Motor neuron (in vitro differentiated cells): ENCODE measurements at regions not wholly inside any gene's neighbourhood (a gene's known extent, or its start where the extent isn't known, plus 50 kb on each side); places are given as distances from the start of the nearest gene placed in this dataset.
A peak's percentile ranks its signal among the peaks of the same experiment; 100 is the strongest.

Experiments used
- ATAC-seq, 8 experiments: fragments of 200-7000 bp; cut with Tn5 transposase; replicated peaks in 6 of 8; 2 replicates each; pipeline ENCODE4 v1.8.0; 2021; ENCODE audit warnings: mild to moderate bottlenecking in 8 of 8, moderate library complexity in 8 of 8
- H3K27ac ChIP-seq, 2 donors: fragments of 250-450 bp; sonication (Bioruptor Pico); 2 replicates each; pipeline ENCODE4 v1.9.0; 2021; ENCODE audit warnings: antibody characterized with exemption in 2 of 2, mild to moderate bottlenecking in 2 of 2, moderate library complexity in 1 of 2
- H3K4me1 ChIP-seq, 2 donors: fragments of 250-450 bp; sonication (Bioruptor Pico); replicated peaks in 1 of 2; 2 replicates each; pipeline ENCODE4 v1.6.1; 2021; ENCODE audit warnings: antibody characterized with exemption in 2 of 2, mild to moderate bottlenecking in 2 of 2, moderate library complexity in 1 of 2
- H3K4me3 ChIP-seq, 5 donors: fragments of 250-450 bp; sonication (Bioruptor Pico); 2 replicates each; pipeline ENCODE4 v1.9.0; 2021; ENCODE audit warnings: antibody characterized with exemption in 5 of 5, mild to moderate bottlenecking in 5 of 5, moderate library complexity in 4 of 5
- WGBS, 10 experiments: fragments of 450-650 bp; shearing (Covaris generic); methylation state at CpG; one replicate each; pipeline ENCODE4 v1.0.0; 2022; 5-methylcytosine and 5-hydroxymethylcytosine counted together
- in situ Hi-C, 9 experiments: fragments of 400-800 bp; cut with MboI; loops; one replicate each; pipeline ENCODE4 v1.15.0; 2021; ENCODE audit warnings: low sequenced_read_pairs in 9 of 9, low pct_unique_long_range_greater_than_20kb in 2 of 9; ENCODE audit not compliant: unreplicated experiment in 9 of 9

DNA sequence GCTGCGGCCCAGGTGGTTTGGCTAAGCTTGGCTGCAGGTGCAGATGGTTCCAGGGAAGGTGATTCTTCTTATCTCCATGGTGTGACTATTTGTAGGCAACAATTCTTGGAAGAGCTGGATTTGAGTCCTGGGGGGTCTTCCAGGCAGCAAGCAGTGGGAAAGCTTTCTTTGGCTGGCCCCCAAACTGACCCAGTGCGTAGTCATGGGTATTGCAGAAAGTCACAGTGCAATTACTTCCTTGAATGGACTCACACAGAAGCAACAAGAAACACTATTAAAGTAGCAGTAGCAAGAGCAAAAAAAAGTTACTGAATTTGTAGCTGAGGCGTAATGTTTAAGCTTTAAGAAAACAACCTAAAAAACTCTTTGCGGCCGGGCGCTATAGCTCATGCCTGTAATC, 293.6 kb upstream of the ATP5MC3 start:
- H3K4me3 ChIP-seq = no peak overlapping the region
- WGBS, 10 experiments = 73 to 98% (median 93%) methylated on average over 2 to 5 of the region's 6 CpGs; no CpG with 5 or more reads in 4 of the 10 experiments
- H3K4me1 ChIP-seq = no peaks in the 10 kb centered on the region
- H3K27ac ChIP-seq = no peak overlapping the region
- in situ Hi-C loops = no loop called here
- ATAC-seq = no peak

- no peak overlapping the region for H3K27ac ChIP-seq
- H3K4me3 ChIP-seq = no peak overlapping the region
- in situ Hi-C loops = no loop called here
- 23 to 100% (median 71%) methylated on average over 1 to 7 of the region's 7 CpGs for WGBS, 10 experiments
- H3K4me1 ChIP-seq = peaks cover 5 to 7% of the 10 kb centered on the region in 2 donors
- no peak for ATAC-seq
Measured at GRCh38 chr2:175468431-175469098, 287.1 kb upstream of the ATP5MC3 start.

DNA sequence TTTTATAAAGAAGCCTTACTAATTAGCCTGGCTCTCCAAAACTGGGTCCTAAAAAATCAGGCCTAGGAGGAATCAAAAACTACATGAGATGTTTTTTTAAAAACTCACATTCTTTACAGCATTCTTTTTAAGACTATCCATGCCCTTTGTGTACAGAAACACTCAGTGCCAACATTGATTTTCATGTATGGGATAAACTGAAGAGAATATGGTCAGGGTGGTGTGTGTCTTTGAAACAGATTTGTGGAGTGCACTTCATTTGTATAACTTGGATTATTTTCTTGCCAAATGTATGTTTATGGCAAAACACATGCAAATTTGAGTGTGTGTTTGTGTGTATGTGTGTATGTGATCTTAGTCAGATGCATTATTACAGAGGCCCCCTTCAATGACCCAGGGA, 283.6 kb upstream of the ATP5MC3 start:
- ATAC-seq = no peak

GRCh38 chr2:175464311-175464670, 282.8 kb upstream of the ATP5MC3 start:
- Histone ChIP-seq H3K27ac (no peak overlapping the region), H3K4me1 (peaks cover 5 to 7% of the 10 kb centered on the region in 2 donors), H3K4me3 (no peak overlapping the region)
- no peak for ATAC-seq
- in situ Hi-C loops = no loop called here
- WGBS, 10 experiments = 68 to 100% (median 88%) methylated on average over 1 to 6 of the region's 7 CpGs; no CpG with 5 or more reads in 4 of the 10 experiments

More for the DNA sequence above, 283.6 kb upstream of the ATP5MC3 start:
- Histone ChIP-seq H3K4me3 (no peak overlapping the region), H3K27ac (no peak overlapping the region), H3K4me1 (peaks cover 5 to 7% of the 10 kb centered on the region in 2 donors)
- in situ Hi-C loops = no loop called here

DNA sequence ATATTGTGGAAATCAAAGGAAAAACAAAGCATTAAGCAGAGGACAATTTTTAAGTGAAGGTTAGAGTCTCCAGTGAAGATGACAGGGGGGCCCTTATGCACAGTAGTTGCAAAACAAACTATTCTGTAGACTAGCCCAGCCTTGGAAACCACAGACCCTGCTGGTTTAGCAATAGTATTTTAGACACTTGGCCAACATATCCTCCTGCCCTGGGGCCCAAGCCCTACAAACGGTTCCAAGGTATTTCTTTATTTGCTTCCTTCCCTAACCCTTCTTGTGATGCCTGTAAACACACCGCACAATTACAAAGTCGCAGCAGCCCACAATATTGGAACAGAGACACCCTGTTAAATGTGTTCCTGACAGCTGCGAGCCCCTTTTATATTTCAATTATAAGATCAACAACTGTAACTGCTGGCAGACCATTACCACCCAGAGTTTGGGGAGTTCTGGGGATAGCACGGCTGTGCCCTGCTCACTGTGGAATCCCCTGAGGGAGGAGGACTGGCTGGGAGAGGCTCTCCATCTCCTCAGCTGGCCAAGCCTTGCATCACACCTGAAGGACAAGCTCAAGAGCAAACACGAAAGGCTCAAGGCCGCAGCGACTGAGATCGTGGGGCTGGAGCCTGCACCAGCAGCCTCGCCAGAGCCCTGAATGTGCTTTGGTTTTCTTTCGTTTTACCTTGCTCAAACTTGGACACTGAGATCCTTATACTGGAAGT, 282.2 kb upstream of the ATP5MC3 start:
- Histone ChIP-seq H3K4me1 (peaks cover 6 to 8% of the 10 kb centered on the region in 2 donors), H3K4me3 (no peak overlapping the region), H3K27ac (no peak overlapping the region)
- peak in 1 of 8 experiments; percentile 85 for ATAC-seq
- 29 to 100% (median 84%) methylated on average over 1 to 10 of the region's 11 CpGs; no CpG with 5 or more reads in 1 of the 10 experiments for WGBS, 10 experiments
- in situ Hi-C loops = no loop called here

DNA sequence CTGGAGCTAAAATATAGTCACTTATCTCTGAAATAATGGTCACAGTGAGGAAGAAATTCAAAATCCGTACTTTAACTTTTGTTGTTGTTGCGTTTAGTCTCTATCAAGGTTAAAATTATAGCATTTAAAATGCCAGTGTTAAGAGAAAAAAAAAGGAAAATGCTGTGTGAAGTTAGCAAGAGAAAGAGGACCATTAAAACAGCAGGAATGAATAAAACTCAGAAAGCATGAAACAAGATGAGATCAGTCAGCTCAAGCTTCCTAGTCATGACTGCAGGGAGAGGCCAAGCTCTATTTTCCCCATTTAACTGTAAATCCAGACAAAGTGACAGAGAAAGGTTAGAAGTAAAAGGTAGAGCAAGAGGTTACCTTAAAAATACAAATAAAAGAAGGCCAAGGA, 281.7 kb upstream of the ATP5MC3 start:
- WGBS, 10 experiments = 18 to 95% (median 91%) methylated on average over 2 of the region's 2 CpGs; no CpG with 5 or more reads in 1 of the 10 experiments
- Histone ChIP-seq H3K27ac (no peak overlapping the region), H3K4me1 (peaks cover 8 to 12% of the 10 kb centered on the region in 2 donors), H3K4me3 (no peak overlapping the region)
- peak in 1 of 8 experiments; percentile 25 for ATAC-seq
- in situ Hi-C loops = no loop called here

GRCh38 chr2:175462246-175462645, 280.7 kb upstream of the ATP5MC3 start:
- Histone ChIP-seq H3K4me3 (no peak overlapping the region), H3K4me1 (peaks cover 14 to 21% of the 10 kb centered on the region in 2 donors), H3K27ac (no peak overlapping the region)
- ATAC-seq = no peak
- WGBS, 10 experiments = 37 to 100% (median 94%) methylated on average over 1 to 3 of the region's 3 CpGs; no CpG with 5 or more reads in 2 of the 10 experiments
- in situ Hi-C loops = no loop called here

- 41 to 93% (median 80%) methylated on average over 1 to 5 of the region's 5 CpGs; no CpG with 5 or more reads in 2 of the 10 experiments for WGBS, 10 experiments
Measured at GRCh38 chr2:175461839-175462238, 280.3 kb upstream of the ATP5MC3 start.

GRCh38 chr2:175457895-175458448, 276.5 kb upstream of the ATP5MC3 start:
- peaks cover 14 to 24% of the 10 kb centered on the region in 2 donors for H3K4me1 ChIP-seq
- WGBS, 10 experiments = 7 to 86% (median 47%) methylated on average over 1 to 7 of the region's 7 CpGs
- ATAC-seq = peak in 5 of 8 experiments; percentile 95 to 97 (median 95)
- peak overlapping the region; percentile 80 to 81 for H3K27ac ChIP-seq
- in situ Hi-C loops = no loop called here
- H3K4me3 ChIP-seq = no peak overlapping the region

More at GRCh38 chr2:175461839-175462238, 280.3 kb upstream of the ATP5MC3 start:
- H3K4me1 ChIP-seq = peaks cover 14 to 24% of the 10 kb centered on the region in 2 donors
- in situ Hi-C loops = no loop called here
- no peak overlapping the region for H3K27ac ChIP-seq
- peak in 3 of 8 experiments; percentile 36 to 80 (median 64) for ATAC-seq
- H3K4me3 ChIP-seq = no peak overlapping the region

DNA sequence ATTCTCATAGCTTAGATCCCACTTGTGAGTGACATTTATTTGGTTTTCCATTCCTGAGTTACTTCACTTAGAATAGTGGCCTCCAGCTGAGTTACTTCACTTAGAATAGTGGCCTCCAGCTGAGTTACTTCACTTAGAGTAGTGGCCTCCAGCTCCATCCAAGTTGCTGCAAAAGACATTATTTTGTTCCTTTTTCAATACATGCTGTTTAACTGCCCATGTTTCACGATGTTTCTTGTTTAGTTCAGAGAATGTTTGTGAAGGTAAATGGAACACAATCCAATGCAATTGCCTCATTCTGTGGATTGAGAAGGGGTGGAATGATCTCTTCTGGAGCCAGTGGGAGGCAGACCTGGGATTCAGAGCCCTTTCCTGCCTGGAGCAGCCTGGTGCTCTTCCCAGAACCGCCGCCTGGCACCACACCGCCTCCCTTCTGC, 273.5 kb upstream of the ATP5MC3 start:
- WGBS, 10 experiments = 56 to 100% (median 76%) methylated on average over 1 to 4 of the region's 4 CpGs; no CpG with 5 or more reads in 2 of the 10 experiments
- Histone ChIP-seq H3K27ac (no peak overlapping the region), H3K4me1 (peaks cover 14 to 24% of the 10 kb centered on the region in 2 donors), H3K4me3 (no peak overlapping the region)
- no peak for ATAC-seq
- in situ Hi-C loops = no loop called here

GRCh38 chr2:175450029-175450760, 268.7 kb upstream of the ATP5MC3 start:
- H3K4me1 ChIP-seq = peaks cover 0 to 4% of the 10 kb centered on the region in 2 donors
- H3K4me3 ChIP-seq = no peak overlapping the region
- in situ Hi-C loops = no loop called here
- no peak for ATAC-seq
- H3K27ac ChIP-seq = no peak overlapping the region
- 0 to 100% (median 47%) methylated on average over 1 to 2 of the region's 2 CpGs; no CpG with 5 or more reads in 4 of the 10 experiments for WGBS, 10 experiments

DNA sequence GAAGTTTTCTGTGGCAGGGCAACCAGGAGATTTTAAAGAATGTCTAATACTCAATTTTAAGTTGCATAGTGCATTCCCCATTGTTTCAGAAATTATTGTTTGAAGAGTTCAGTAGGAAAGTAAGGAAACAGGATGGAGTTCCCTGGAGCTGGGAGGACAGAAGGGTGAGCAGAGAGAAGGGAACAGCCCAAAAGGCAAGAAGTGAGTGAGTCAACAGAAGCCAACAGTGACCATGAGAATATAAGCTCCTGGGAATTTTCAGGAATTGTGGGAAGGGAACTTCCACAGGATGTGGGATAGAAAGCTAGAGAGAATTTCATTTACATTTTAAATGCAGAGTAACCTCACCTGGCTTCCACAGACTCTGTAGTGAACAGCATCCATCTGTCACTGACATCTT, 268.1 kb upstream of the ATP5MC3 start:
- in situ Hi-C loops = no loop called here
- H3K4me3 ChIP-seq = no peak overlapping the region
- peaks cover 0 to 4% of the 10 kb centered on the region in 2 donors for H3K4me1 ChIP-seq
- no peak overlapping the region for H3K27ac ChIP-seq
- ATAC-seq = no peak

DNA sequence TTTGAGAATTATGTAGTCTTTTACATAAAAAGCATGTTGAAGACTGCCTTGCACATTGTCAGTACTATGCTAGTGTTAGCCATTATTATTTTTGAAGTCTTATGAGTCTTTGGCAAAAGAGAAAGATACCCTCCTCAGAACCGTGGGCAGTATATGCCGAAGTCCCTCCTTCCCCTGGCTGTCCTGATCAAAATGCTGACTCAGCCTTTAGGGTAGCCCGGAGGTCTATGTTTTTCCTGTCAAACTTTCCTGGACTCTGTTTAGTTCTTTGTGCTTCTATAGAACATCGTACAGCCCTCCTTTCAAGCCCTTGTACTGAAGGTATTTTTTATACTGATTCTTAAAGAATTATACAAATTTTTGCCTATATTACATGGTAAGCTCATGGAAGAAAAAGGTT, 264.7 kb upstream of the ATP5MC3 start:
- WGBS, 10 experiments = 34 to 87% (median 71%) methylated on average over 2 to 4 of the region's 4 CpGs; no CpG with 5 or more reads in 2 of the 10 experiments
- ATAC-seq = no peak
- H3K4me3 ChIP-seq = no peak overlapping the region
- H3K4me1 ChIP-seq = peaks cover 17 to 33% of the 10 kb centered on the region in 2 donors
- H3K27ac ChIP-seq = no peak overlapping the region
- in situ Hi-C loops = no loop called here
